ENCODE measurements at regions not wholly inside any gene's neighbourhood (a gene's known extent, or its start where the extent isn't known, plus 50 kb on each side); places are given as distances from the start of the nearest gene placed in this dataset.
"Not testable (repeated sequence)": the region's sequence is repeated elsewhere in the genome, so short reads cannot be mapped to it uniquely, and the experiment has no call there.

- no peak for DNase-seq
These were observed 95.1 kb upstream of the MRPS22 start for GRCh38 chr3:139248593-139249255.

GRCh38 chr3:139251529-139251928 lies 92.3 kb upstream of the MRPS22 start:
- DNase-seq, result no peak

- no peak for DNase-seq
These were observed 91.1 kb upstream of the MRPS22 start for GRCh38 chr3:139252719-139253118.

- no peak for DNase-seq
These were observed 85.5 kb upstream of the MRPS22 start for GRCh38 chr3:139258276-139258675.

GRCh38 chr3:139259398-139259797 lies 84.4 kb upstream of the MRPS22 start:
- no peak for DNase-seq

- DNase-seq, result no peak
These were observed 83.8 kb upstream of the MRPS22 start for GRCh38 chr3:139260041-139260486.

GRCh38 chr3:139260793-139261736 lies 82.8 kb upstream of the MRPS22 start:
- DNase-seq, result no peak

- no peak for DNase-seq
These were observed 81.8 kb upstream of the MRPS22 start for GRCh38 chr3:139261754-139262586.

GRCh38 chr3:139263798-139264197 lies 80.0 kb upstream of the MRPS22 start:
- no peak for DNase-seq

- DNase-seq, result no peak
These were observed 79.4 kb upstream of the MRPS22 start for GRCh38 chr3:139264375-139264774.

GRCh38 chr3:139265131-139266016 lies 78.4 kb upstream of the MRPS22 start:
- DNase-seq, result no peak

GRCh38 chr3:139267300-139268246 lies 76.2 kb upstream of the MRPS22 start:
- DNase-seq, result no peak

- no peak for DNase-seq
These were observed 73.8 kb upstream of the MRPS22 start for GRCh38 chr3:139269984-139270383.

GRCh38 chr3:139270652-139271051 lies 73.2 kb upstream of the MRPS22 start:
- not testable (repeated sequence) for DNase-seq

- no peak for DNase-seq
These were observed 63.7 kb upstream of the MRPS22 start for GRCh38 chr3:139280027-139280671.

- DNase-seq, result no peak
These were observed 62.7 kb upstream of the MRPS22 start for GRCh38 chr3:139281096-139281495.

- no peak for DNase-seq
These were observed 62.2 kb upstream of the MRPS22 start for GRCh38 chr3:139281522-139282196.

- no peak for DNase-seq
These were observed 60.5 kb upstream of the MRPS22 start for GRCh38 chr3:139283301-139283700.

GRCh38 chr3:139284221-139284620 lies 59.6 kb upstream of the MRPS22 start:
- no peak for DNase-seq

GRCh38 chr3:139285691-139286090 lies 58.1 kb upstream of the MRPS22 start:
- no peak for DNase-seq
